Non-pigmented ciliary epithelial cell (primary cell): ENCODE measurements at regions not wholly inside any gene's neighbourhood (a gene's known extent, or its start where the extent isn't known, plus 50 kb on each side); places are given as distances from the start of the nearest gene placed in this dataset.

Experiments
- DNase-seq: peaks from one replicate; pipeline ENCODE4 v3.0.0-alpha.2; 2010; ENCODE audit warnings: low read depth

DNA sequence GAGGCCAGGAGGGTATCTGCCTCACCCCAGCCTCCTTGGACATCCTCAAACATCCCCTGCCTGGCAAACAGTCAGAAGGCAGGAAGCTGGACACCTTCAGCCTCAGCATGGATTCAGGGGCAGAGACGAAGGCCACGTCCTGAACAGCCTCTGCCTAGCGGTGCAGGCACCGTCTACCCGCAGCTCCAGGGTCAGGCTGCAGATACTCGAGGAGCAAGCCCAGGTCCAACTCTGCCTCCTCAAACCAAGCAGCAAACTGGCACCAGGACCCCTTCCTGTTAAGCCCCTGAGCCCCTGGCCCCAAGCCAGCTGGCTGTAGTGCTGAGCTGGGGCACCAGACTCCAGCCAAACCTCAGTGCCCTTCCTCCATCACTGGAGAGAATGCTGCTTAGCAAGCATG, 494.7 kb downstream of the NPHP4 start:
- DNase-seq: no peak

GRCh38 chr1:5495596-5496410, 496.4 kb downstream of the NPHP4 start:
- DNase-seq: no peak

GRCh38 chr1:5494518-5494917, 497.7 kb downstream of the NPHP4 start:
- no peak for DNase-seq

DNA sequence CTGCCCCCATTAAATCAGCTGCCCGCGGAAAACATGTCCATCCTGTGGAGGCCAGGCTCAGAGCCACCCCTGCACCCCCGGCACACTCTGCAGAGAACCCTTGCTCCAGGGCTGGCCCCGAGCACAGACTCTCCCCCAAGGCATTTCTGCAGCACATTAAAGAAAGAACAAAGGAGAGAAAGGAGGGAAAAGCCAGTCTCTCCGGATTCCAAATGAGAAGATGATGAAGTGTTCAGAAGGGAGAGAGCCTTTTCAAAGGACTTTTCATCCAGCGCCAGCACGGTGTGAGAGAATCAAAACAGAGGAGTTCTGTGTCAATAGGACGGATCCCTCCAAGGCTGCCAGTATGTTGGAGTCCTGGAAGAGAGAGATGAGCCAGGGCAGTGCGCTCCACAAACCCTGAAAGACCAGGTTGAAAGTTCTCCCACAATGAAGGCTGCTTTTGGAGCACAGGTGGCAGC, 498.3 kb downstream of the NPHP4 start:
- DNase-seq: no peak

DNA sequence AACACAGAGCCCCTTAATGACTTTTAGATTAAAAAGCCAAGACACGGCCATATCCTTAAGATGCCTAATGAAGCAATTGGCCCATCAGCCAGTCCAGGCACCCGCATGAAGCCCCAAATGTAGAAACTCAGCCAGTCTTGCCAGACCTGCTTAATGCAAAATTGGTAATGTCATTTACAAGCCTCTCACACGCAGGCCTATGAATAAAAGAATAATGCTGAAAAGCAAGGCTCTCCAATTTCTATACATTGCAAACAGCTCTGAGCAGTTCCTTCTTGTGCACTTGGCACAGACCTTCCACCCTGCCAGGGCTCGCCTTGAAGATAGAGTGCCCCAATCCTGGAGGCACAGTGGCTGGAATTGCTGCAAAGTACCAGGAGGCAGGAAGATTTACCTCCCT, 498.9 kb downstream of the NPHP4 start:
- no peak for DNase-seq

GRCh38 chr1:5492846-5493245, 499.4 kb downstream of the NPHP4 start:
- DNase-seq: no peak

- DNase-seq: no peak
These were observed 500.9 kb downstream of the NPHP4 start for GRCh38 chr1:5491207-5491904.

DNA sequence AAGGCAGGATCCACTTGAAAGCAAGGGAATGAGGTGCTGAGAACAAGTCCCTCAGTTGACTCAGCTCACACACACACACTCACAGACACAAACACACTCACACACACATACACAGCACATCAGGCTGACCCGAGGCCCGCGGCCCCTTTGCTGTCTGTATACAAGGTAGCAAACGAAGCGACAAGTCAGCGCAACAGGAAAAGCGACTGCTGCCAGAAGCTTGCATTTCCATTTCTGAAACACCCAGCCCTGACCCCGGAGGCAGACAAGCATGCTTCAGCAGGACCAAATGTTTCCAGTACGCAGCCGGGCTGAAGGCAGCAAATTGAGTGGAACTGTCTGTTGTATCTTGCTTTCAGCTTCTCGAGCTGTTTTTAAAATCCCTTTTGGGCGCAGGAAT, 501.6 kb downstream of the NPHP4 start:
- no peak for DNase-seq

DNA sequence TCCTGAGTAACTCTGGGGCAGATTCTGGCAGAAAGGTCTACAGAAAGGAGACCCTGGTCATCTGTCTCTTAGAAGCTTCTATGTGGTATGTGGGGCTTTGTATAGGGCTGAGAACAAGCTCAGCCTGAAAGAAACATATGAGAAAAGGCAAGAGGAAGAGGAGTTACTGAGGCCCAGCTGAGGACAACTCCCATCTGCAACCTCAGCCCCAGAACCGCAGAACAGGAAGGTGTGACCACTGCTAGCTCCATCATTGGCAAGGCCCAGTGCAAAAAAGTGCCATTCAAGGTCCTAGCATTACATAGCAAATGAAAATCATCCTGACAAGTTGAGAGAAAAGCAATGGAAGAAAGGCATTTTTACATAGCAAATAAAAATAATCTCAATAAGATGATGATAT, 503.8 kb downstream of the NPHP4 start:
- DNase-seq: no peak

DNA sequence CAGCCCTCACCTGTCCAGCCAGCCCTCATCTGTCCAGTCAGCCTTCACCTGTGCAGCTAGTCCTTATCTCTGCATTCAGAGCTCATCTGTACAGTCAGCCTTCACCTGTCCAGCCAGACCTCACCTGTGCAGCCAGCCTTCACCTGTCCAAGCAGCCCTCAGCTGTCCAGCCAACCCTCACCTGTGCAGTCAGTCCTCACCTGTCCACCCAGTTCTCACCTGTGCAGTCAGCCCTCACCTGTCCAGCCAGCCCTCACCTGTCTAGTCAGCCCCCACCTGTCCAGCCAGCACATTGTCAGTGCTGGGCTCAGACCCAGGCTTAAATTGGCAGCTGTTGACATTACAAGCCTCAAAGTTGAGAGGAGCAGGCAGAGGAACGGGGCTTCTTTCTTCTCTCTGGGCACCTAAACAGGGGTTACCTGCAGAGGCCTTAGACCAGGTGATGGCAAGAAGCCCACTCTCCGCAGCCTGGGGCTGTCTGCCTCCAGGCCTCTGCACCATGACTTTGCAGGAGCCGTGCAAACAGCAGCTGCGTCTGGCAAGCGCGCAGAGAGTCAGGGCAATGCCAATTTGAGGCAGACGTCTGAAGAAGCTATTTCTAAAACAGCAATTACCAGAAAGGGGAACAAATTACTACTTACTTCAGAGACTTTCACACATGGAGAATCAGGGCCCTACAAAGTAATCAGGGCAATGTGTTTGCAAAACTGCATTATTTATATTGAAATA, 506.1 kb downstream of the NPHP4 start:
- no peak for DNase-seq

DNA sequence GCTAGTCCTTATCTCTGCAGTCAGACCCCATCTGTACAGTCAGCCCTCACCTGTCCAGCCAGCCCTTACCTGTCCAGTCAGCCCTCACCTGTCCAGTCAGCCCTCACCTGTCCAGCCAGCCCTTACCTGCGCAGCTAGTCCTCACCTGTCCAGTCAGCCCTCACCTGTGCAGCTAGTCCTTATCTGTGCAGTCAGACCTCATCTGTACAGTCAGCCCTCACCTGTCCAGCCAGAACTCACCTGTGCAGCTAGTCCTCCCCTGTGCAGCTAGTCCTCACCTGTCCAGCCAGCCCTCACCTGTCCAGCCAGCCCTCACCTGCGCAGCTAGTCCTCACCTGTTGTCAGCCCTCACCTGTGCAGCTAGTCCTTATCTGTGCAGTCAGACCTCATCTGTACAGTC, 506.8 kb downstream of the NPHP4 start:
- no peak for DNase-seq

GRCh38 chr1:5484451-5485165, 507.6 kb downstream of the NPHP4 start:
- no peak for DNase-seq

DNA sequence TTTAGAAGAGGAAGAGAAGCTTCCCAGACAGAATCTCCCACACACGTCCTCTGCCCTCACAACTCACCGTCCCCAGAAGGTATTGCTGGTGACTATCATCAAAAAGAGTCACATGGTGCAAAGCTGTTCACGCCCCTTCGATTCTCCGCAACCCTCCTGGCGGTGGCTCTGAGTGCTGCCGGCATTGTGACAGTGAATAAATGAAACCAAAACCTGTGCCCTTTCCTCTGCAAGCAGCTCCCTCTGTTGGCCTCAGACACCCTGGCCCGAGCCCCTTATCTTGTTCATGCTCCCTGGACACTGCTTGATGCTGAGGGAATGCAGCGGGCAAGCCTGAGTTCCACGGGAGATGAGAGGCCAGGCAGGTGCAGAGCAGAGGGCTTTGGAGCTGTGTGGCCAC, 510.3 kb downstream of the NPHP4 start:
- no peak for DNase-seq

DNA sequence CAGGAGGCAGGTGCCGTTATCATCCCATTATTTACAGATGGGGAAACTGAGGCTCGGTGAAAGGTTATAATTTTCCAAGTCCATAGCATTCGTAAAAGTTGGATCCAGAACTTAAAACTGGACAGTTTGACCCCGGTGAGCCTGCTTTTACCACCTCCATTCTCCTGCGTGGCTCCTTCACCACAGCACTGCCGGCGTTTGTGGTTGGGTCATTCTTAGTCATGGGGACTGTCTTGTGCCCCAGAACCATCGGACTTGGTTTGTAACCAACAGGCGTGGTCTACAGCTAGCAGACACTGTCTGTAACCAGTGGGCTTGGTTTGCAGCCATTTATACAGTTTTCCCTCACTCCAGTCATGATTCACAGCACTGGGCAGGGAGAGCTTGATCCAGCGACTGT, 511.3 kb downstream of the NPHP4 start:
- DNase-seq: no peak

GRCh38 chr1:5479876-5480646, 512.2 kb downstream of the NPHP4 start:
- no peak for DNase-seq

- DNase-seq: no peak
These were observed 513.3 kb downstream of the NPHP4 start for GRCh38 chr1:5478961-5479360.

- no peak for DNase-seq
These were observed 514.0 kb downstream of the NPHP4 start for GRCh38 chr1:5478156-5478695.

DNA sequence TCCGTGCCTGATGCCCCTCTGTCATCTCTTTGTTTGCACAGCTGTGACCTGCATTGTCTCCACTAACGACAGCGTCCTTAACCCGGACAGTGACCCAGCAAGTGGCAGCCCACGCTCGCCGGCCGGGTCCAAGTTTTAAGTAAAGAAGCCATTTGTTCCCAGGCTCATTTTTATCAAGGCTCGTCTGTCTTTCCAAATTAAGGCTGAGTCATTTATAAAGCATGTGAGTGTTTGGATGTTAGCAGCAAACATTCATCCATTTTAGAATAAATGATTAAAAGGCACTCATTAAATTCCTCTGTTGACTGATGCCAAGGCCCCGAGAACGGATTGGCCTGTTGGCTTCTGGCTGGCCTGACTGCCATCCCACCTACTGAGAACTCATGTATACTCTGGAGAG, 514.5 kb downstream of the NPHP4 start:
- no peak for DNase-seq

- no peak for DNase-seq
These were observed 516.7 kb downstream of the NPHP4 start for GRCh38 chr1:5475572-5475971.

DNA sequence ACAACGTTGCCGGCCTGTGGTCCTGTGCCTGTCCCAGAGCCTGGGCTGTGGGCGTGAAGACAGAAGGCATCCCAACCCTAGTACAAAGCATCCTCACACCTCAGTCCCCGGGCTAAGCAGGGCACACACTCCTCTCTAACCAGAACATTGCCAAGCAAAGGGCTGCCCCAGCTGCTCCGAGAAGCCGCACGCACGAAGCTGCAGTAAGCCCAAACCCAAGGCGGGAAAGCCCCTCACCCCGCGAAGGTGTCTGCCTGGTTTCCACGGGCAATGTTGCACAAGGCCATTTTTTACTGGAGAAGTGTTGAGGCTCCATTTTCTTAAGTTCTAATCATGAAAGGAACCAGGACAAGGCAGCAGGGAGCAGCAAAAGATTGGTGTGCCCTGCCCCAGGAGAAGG, 519.0 kb downstream of the NPHP4 start:
- DNase-seq: no peak

- DNase-seq: no peak
These were observed 525.7 kb downstream of the NPHP4 start for GRCh38 chr1:5466487-5466886.
